SU-DHL-6 (cell line): ENCODE measurements at regions not wholly inside any gene's neighbourhood (a gene's known extent, or its start where the extent isn't known, plus 50 kb on each side); places are given as distances from the start of the nearest gene placed in this dataset.

Experiments
- H2AFZ ChIP-seq: fragments of 200-600 bp; sonication (generic); 2 replicates; pipeline ENCODE4 v1.6.1; 2014; ENCODE audit warnings: low read depth, mild to moderate bottlenecking, moderate library complexity, mixed read lengths, antibody characterized with exemption, low read length; ENCODE audit not compliant: severe bottlenecking
- H3F3A ChIP-seq: fragments of 200-600 bp; shearing (Covaris generic); 2 replicates; pipeline ENCODE4 v1.6.0; 2016; ENCODE audit warnings: antibody characterized with exemption, mild to moderate bottlenecking; ENCODE audit not compliant: insufficient read depth
- H3K27ac ChIP-seq: fragments of 200-600 bp; sonication (generic); 2 replicates; pipeline ENCODE4 v1.5.1; 2016; ENCODE audit warnings: low read depth, mild to moderate bottlenecking, low read length, moderate library complexity, mixed read lengths
- H3K27me3 ChIP-seq: fragments of 200-600 bp; sonication (generic), shearing (Covaris generic); 2 replicates; pipeline ENCODE4 v1.6.0; 2014; ENCODE audit warnings: mild to moderate bottlenecking, low read length
- H3K36me3 ChIP-seq: fragments of 200-600 bp; sonication (generic); 2 replicates; pipeline ENCODE4 v1.6.1; 2014; ENCODE audit warnings: mild to moderate bottlenecking, low read length, mixed read lengths
- H3K4me2 ChIP-seq: fragments of 300-600, 200-600 bp; shearing (Covaris generic), sonication (generic); 2 replicates; pipeline ENCODE4 v1.6.0; 2014; ENCODE audit warnings: low read length, low read depth, mild to moderate bottlenecking; ENCODE audit not compliant: poor library complexity, severe bottlenecking
- H3K4me3 ChIP-seq: fragments of 200-600 bp; sonication (generic); 2 replicates; pipeline ENCODE4 v1.5.1; 2014; ENCODE audit warnings: antibody characterized with exemption, low read length, mild to moderate bottlenecking, mixed read lengths; ENCODE audit not compliant: insufficient read depth, poor library complexity, severe bottlenecking
- H3K79me2 ChIP-seq: fragments of 200-600 bp; sonication (generic); 2 replicates; pipeline ENCODE4 v1.6.1; 2014; ENCODE audit warnings: mild to moderate bottlenecking, low read length, moderate library complexity; ENCODE audit not compliant: insufficient read depth
- H3K9ac ChIP-seq: fragments of 200-600 bp; sonication (generic); 2 replicates; pipeline ENCODE4 v1.7.0; 2014; ENCODE audit warnings: mild to moderate bottlenecking, low read length
- H3K9me2 ChIP-seq: fragments of 200-600 bp; sonication (generic); replicated peaks from 2 replicates; pipeline ENCODE4 v1.6.1; 2014; ENCODE audit warnings: low read length; ENCODE audit not compliant: insufficient read depth
- H3K9me3 ChIP-seq: fragments of 200-600 bp; sonication (generic); 2 replicates; pipeline ENCODE4 v1.6.1; 2014; ENCODE audit warnings: low read length, mixed read lengths; ENCODE audit not compliant: insufficient read depth
- H4K20me1 ChIP-seq: fragments of 200-600 bp; sonication (generic); 2 replicates; pipeline ENCODE4 v1.6.1; 2014; ENCODE audit warnings: low read depth, mild to moderate bottlenecking, antibody characterized with exemption, low read length, moderate library complexity, mixed read lengths
- EZH2phosphoT487 ChIP-seq: fragments of 200-600 bp; sonication (generic), shearing (Covaris generic); conservative IDR thresholded peaks from 2 replicates; pipeline ENCODE4 v1.6.1; 2018; ENCODE audit warnings: mild to moderate bottlenecking, antibody characterized with exemption, low read length, moderate library complexity, mixed read lengths
- TF ChIP-seq, protein P1 (sequence below): fragments of 200-600 bp; sonication (generic); IDR thresholded peaks from one replicate; pipeline ENCODE4 v1.5.1; 2017; ENCODE audit warnings: antibody characterized with exemption, mild to moderate bottlenecking, low read length, moderate library complexity; ENCODE audit not compliant: insufficient read depth, poor library complexity, severe bottlenecking

DNA sequence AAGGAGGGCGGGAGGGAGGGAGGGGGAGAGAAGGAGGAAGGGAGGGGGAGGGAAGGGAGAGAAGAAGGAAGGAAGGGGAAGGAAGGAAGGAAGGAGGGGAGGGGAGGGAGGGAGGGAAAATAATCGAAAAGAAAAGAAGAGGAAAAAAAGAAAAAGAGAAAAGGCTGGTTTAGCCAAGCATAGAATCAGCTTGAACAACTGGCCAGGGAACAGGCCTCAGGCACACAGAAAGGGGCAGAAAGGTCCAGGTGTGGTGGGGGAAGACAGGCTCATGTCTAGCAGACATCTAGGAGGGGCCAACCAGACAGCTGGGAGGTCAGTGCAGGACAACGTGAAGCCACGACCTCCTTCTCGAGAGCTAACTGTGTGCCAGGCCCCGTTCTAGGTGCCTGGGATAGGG is 141.8 kb downstream of the HSD17B3 start:
- Histone ChIP-seq H3K4me3 (no peak overlapping the region), H3K79me2 (no peaks in the 10 kb centered on the region), H3K27ac (no peak overlapping the region), H4K20me1 (no peaks in the 10 kb centered on the region), H3K9ac (no peak overlapping the region), H3F3A (no peaks in the 10 kb centered on the region), H3K9me3 (no peaks in the 10 kb centered on the region), H3K4me2 (no peak overlapping the region), H3K36me3 (no peaks in the 10 kb centered on the region), H2AFZ (no peak overlapping the region), H3K9me2 (no peaks in the 10 kb centered on the region), H3K27me3 (no peaks in the 10 kb centered on the region)
- TF ChIP-seq, protein P1, sequence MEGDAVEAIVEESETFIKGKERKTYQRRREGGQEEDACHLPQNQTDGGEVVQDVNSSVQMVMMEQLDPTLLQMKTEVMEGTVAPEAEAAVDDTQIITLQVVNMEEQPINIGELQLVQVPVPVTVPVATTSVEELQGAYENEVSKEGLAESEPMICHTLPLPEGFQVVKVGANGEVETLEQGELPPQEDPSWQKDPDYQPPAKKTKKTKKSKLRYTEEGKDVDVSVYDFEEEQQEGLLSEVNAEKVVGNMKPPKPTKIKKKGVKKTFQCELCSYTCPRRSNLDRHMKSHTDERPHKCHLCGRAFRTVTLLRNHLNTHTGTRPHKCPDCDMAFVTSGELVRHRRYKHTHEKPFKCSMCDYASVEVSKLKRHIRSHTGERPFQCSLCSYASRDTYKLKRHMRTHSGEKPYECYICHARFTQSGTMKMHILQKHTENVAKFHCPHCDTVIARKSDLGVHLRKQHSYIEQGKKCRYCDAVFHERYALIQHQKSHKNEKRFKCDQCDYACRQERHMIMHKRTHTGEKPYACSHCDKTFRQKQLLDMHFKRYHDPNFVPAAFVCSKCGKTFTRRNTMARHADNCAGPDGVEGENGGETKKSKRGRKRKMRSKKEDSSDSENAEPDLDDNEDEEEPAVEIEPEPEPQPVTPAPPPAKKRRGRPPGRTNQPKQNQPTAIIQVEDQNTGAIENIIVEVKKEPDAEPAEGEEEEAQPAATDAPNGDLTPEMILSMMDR, result no peak
- no peak for TF ChIP-seq EZH2phosphoT487

- no peaks in the 10 kb centered on the region for H3K36me3 ChIP-seq
- H3K79me2 ChIP-seq, result no peaks in the 10 kb centered on the region
- no peaks in the 10 kb centered on the region for H3K9me3 ChIP-seq
- H3K9ac ChIP-seq, result no peak overlapping the region
- no peaks in the 10 kb centered on the region for H4K20me1 ChIP-seq
- no peak overlapping the region for H3K4me2 ChIP-seq
- H3F3A ChIP-seq, result no peaks in the 10 kb centered on the region
- H3K9me2 ChIP-seq, result no peaks in the 10 kb centered on the region
- no peak overlapping the region for H3K27ac ChIP-seq
- H3K27me3 ChIP-seq, result no peaks in the 10 kb centered on the region
- TF ChIP-seq EZH2phosphoT487, result no peak
- TF ChIP-seq, protein P1, result no peak
- no peak overlapping the region for H2AFZ ChIP-seq
- H3K4me3 ChIP-seq, result no peak overlapping the region
Measured at GRCh38 chr9:96159596-96159995, 142.4 kb downstream of the HSD17B3 start.

GRCh38 chr9:96158909-96159575 is 142.9 kb downstream of the HSD17B3 start:
- Histone ChIP-seq H3K9me3 (no peaks in the 10 kb centered on the region), H3K27ac (no peak overlapping the region), H3F3A (no peaks in the 10 kb centered on the region), H3K9ac (no peak overlapping the region), H3K27me3 (no peaks in the 10 kb centered on the region), H3K36me3 (no peaks in the 10 kb centered on the region), H3K4me2 (no peak overlapping the region), H3K9me2 (no peaks in the 10 kb centered on the region), H2AFZ (no peak overlapping the region), H4K20me1 (no peaks in the 10 kb centered on the region), H3K4me3 (no peak overlapping the region), H3K79me2 (no peaks in the 10 kb centered on the region)
- TF ChIP-seq, protein P1, result no peak
- TF ChIP-seq EZH2phosphoT487, result no peak
